ENCODE measurements at regions not wholly inside any gene's neighbourhood (a gene's known extent, or its start where the extent isn't known, plus 50 kb on each side); places are given as distances from the start of the nearest gene placed in this dataset.

DNA sequence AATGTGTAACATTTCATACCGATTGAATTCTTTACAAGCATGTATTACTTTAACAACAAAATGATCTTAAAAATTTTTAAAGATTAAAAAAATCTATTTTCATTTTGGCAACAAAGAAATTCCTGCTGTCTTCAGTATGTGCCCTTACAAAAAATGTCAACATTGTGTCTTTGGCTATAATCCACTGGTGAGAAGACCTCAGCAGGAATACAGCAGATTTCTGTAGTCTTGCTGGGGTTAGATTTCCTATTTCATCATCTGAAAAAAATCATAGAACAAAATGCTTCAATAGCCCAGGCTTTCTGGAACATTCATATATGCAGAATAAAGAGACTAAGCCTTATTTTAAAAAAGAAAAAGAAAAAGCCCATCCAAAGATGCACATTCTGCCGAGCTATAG, 129.1 kb upstream of the CA10 start (continued):
- TF ChIP-seq ZNF614 (CRISPR knock-in tag; IDR thresholded peaks at IDR 0.05; ENCODE audit: borderline replicate concordance) = no peak
- TF ChIP-seq, protein P1, sequence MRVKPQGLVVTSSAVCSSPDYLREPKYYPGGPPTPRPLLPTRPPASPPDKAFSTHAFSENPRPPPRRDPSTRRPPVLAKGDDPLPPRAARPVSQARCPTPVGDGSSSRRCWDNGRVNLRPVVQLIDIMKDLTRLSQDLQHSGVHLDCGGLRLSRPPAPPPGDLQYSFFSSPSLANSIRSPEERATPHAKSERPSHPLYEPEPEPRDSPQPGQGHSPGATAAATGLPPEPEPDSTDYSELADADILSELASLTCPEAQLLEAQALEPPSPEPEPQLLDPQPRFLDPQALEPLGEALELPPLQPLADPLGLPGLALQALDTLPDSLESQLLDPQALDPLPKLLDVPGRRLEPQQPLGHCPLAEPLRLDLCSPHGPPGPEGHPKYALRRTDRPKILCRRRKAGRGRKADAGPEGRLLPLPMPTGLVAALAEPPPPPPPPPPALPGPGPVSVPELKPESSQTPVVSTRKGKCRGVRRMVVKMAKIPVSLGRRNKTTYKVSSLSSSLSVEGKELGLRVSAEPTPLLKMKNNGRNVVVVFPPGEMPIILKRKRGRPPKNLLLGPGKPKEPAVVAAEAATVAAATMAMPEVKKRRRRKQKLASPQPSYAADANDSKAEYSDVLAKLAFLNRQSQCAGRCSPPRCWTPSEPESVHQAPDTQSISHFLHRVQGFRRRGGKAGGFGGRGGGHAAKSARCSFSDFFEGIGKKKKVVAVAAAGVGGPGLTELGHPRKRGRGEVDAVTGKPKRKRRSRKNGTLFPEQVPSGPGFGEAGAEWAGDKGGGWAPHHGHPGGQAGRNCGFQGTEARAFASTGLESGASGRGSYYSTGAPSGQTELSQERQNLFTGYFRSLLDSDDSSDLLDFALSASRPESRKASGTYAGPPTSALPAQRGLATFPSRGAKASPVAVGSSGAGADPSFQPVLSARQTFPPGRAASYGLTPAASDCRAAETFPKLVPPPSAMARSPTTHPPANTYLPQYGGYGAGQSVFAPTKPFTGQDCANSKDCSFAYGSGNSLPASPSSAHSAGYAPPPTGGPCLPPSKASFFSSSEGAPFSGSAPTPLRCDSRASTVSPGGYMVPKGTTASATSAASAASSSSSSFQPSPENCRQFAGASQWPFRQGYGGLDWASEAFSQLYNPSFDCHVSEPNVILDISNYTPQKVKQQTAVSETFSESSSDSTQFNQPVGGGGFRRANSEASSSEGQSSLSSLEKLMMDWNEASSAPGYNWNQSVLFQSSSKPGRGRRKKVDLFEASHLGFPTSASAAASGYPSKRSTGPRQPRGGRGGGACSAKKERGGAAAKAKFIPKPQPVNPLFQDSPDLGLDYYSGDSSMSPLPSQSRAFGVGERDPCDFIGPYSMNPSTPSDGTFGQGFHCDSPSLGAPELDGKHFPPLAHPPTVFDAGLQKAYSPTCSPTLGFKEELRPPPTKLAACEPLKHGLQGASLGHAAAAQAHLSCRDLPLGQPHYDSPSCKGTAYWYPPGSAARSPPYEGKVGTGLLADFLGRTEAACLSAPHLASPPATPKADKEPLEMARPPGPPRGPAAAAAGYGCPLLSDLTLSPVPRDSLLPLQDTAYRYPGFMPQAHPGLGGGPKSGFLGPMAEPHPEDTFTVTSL (CRISPR knock-in tag; IDR thresholded peaks at IDR 0.05; ENCODE audit: borderline replicate concordance) = no peak
- no peak for TF ChIP-seq TBL1XR1 (IDR thresholded peaks at IDR 0.05; ENCODE audit: borderline replicate concordance, low read length, partially characterized antibody)
- TF ChIP-seq, protein P2, sequence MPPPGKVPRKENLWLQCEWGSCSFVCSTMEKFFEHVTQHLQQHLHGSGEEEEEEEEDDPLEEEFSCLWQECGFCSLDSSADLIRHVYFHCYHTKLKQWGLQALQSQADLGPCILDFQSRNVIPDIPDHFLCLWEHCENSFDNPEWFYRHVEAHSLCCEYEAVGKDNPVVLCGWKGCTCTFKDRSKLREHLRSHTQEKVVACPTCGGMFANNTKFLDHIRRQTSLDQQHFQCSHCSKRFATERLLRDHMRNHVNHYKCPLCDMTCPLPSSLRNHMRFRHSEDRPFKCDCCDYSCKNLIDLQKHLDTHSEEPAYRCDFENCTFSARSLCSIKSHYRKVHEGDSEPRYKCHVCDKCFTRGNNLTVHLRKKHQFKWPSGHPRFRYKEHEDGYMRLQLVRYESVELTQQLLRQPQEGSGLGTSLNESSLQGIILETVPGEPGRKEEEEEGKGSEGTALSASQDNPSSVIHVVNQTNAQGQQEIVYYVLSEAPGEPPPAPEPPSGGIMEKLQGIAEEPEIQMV (CRISPR knock-in tag; IDR thresholded peaks at IDR 0.05; ENCODE audit: low read depth) = no peak
- TF ChIP-seq, protein P3, sequence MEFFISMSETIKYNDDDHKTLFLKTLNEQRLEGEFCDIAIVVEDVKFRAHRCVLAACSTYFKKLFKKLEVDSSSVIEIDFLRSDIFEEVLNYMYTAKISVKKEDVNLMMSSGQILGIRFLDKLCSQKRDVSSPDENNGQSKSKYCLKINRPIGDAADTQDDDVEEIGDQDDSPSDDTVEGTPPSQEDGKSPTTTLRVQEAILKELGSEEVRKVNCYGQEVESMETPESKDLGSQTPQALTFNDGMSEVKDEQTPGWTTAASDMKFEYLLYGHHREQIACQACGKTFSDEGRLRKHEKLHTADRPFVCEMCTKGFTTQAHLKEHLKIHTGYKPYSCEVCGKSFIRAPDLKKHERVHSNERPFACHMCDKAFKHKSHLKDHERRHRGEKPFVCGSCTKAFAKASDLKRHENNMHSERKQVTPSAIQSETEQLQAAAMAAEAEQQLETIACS (CRISPR knock-in tag; IDR thresholded peaks at IDR 0.05) = no peak
- no peak for TF ChIP-seq ZNF792 (CRISPR knock-in tag; IDR thresholded peaks at IDR 0.05)
- TF ChIP-seq, protein P4, sequence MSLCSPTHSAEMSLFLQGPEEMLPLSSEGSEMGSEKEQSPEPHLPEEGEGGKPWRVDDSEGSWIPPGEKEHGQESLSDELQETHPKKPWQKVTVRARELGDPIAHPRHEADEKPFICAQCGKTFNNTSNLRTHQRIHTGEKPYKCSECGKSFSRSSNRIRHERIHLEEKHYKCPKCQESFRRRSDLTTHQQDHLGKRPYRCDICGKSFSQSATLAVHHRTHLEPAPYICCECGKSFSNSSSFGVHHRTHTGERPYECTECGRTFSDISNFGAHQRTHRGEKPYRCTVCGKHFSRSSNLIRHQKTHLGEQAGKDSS (CRISPR knock-in tag; IDR thresholded peaks at IDR 0.05; ENCODE audit: borderline replicate concordance, low read depth) = no peak
- no peak for TF ChIP-seq ZNF883 (CRISPR knock-in tag; IDR thresholded peaks at IDR 0.05; ENCODE audit: not compliant biosample characterization)
- TF ChIP-seq PCBP1 (IDR thresholded peaks at IDR 0.05; ENCODE audit: borderline replicate concordance, low read depth, low read length) = no peak
- no peak for TF ChIP-seq RARG (CRISPR knock-in tag; IDR thresholded peaks at IDR 0.05; ENCODE audit: low read depth)
- no peak for TF ChIP-seq ZNF251 (CRISPR knock-in tag; IDR thresholded peaks at IDR 0.05)

All from HepG2 (cell line).